H1 (cell line): ENCODE measurements at regions not wholly inside any gene's neighbourhood (a gene's known extent, or its start where the extent isn't known, plus 50 kb on each side); places are given as distances from the start of the nearest gene placed in this dataset.

Experiments
- CTCF ChIA-PET: fragments of 300-600 bp; sonication (Branson Sonifier 250); formaldehyde crosslinking; loops from one replicate; lab custom pipeline; 2021; ENCODE audit not compliant: partially characterized antibody; lab: Charles Lee
- POLR2A ChIA-PET: fragments of 300-600 bp; sonication (Branson Sonifier 250); formaldehyde crosslinking; loops from one replicate; lab custom pipeline; 2021; ENCODE audit warnings: inconsistent platforms; ENCODE audit not compliant: partially characterized antibody; lab: Charles Lee
- DNase-seq, 2 experiments: peaks; one replicate each; pipeline versions ENCODE4 v3.0.0 to v3.0.0-alpha.2; 2010 to 2022; ENCODE audit warnings: low spot score in 2 of 2, low read depth in 1 of 2, mixed read lengths in 1 of 2
- FAIRE-seq: peaks from 2 replicates; lab custom pipeline; 2011; peaks lifted over from hg19 to GRCh38; lab: Jason Lieb, UNC
- H2AFZ ChIP-seq: 2 replicates; pipeline ENCODE4 v1.8.1; 2012; ENCODE audit warnings: low read length, inconsistent platforms
- H2AK5ac ChIP-seq: 2 replicates; pipeline ENCODE4 v1.6.1; 2013; ENCODE audit warnings: low read depth, low read length
- H2BK120ac ChIP-seq: replicated peaks from 2 replicates; pipeline ENCODE3; 2013; ENCODE audit warnings: low read depth, low read length, inconsistent platforms
- H2BK12ac ChIP-seq: 2 replicates; pipeline ENCODE4 v1.6.1; 2013; ENCODE audit warnings: low read depth, low read length
- H2BK15ac ChIP-seq: 2 replicates; pipeline ENCODE4 v1.6.1; 2013; ENCODE audit warnings: low read length
- H2BK20ac ChIP-seq: 2 replicates; pipeline ENCODE4 v1.6.1; 2013; ENCODE audit warnings: low read length
- H2BK5ac ChIP-seq: 2 replicates; pipeline ENCODE4 v1.6.1; 2013; ENCODE audit warnings: low read depth, low read length
- H3K14ac ChIP-seq: 2 replicates; pipeline ENCODE4 v1.6.1; 2013; ENCODE audit warnings: inconsistent platforms; ENCODE audit not compliant: insufficient read length
- H3K18ac ChIP-seq: 2 replicates; pipeline ENCODE4 v1.6.1; 2013; ENCODE audit warnings: low read length; ENCODE audit errors: extremely low read depth
- H3K23ac ChIP-seq: 2 replicates; pipeline ENCODE4 v1.6.1; 2013; ENCODE audit warnings: inconsistent platforms; ENCODE audit not compliant: insufficient read length
- H3K23me2 ChIP-seq: 2 replicates; pipeline ENCODE4 v1.6.1; 2013; ENCODE audit warnings: low read depth, low read length
- H3K27ac ChIP-seq: 2 replicates; pipeline ENCODE4 v1.6.1; 2011; ENCODE audit warnings: low read depth, low read length, inconsistent platforms
- H3K27me3 ChIP-seq, 4 experiments: replicated peaks in 1 of 4; 1 replicate in 1 of 4; 2 replicates in 3 of 4; pipeline versions ENCODE4 v1.6.1 to v1.8.1; 2011 to 2013; ENCODE audit warnings: low read length in 3 of 4, mild to moderate bottlenecking in 3 of 4, inconsistent platforms in 2 of 4, mixed read lengths in 2 of 4, moderate library complexity in 1 of 4; ENCODE audit not compliant: control insufficient read depth in 3 of 4, insufficient read depth in 3 of 4; ENCODE audit errors: extremely low read depth in 1 of 4
- H3K36me3 ChIP-seq, 4 experiments: 2 replicates each; pipeline versions ENCODE4 v1.6.1 to v1.8.1; 2011 to 2013; ENCODE audit warnings: mild to moderate bottlenecking in 4 of 4, low read length in 3 of 4, moderate library complexity in 2 of 4, control low read depth in 1 of 4, inconsistent platforms in 1 of 4; ENCODE audit not compliant: insufficient read depth in 4 of 4, control insufficient read depth in 2 of 4
- H3K4ac ChIP-seq: replicated peaks from 2 replicates; pipeline ENCODE3; 2013; ENCODE audit warnings: low read length, low read depth, mixed read lengths, inconsistent platforms; ENCODE audit not compliant: insufficient read length
- H3K4me1 ChIP-seq, 4 experiments: replicated peaks in 1 of 4; 1 replicate in 1 of 4; 2 replicates in 3 of 4; pipeline versions ENCODE4 v1.6.1 to v1.8.1; 2011 to 2013; ENCODE audit warnings: low read length in 3 of 4, inconsistent platforms in 2 of 4, mixed read lengths in 1 of 4; ENCODE audit not compliant: insufficient read depth in 4 of 4, control insufficient read depth in 3 of 4
- H3K4me2 ChIP-seq, 2 experiments: 2 replicates each; pipeline versions ENCODE4 v1.6.1 to v1.8.1; 2011 to 2013; ENCODE audit warnings: low read depth in 2 of 2, low read length in 2 of 2, control low read depth in 1 of 2, inconsistent platforms in 1 of 2, mild to moderate bottlenecking in 1 of 2; ENCODE audit not compliant: insufficient read depth in 1 of 2
- H3K4me3 ChIP-seq, 4 experiments: fragments of 200-600, 300-600 bp in 1 of 4; sonication (generic), shearing (Covaris generic), sonication (Bioruptor Twin) in 1 of 4; 2 replicates each; pipeline versions ENCODE4 v1.5.1 to v1.8.1; 2011 to 2016; ENCODE audit warnings: low read length in 4 of 4, low read depth in 3 of 4, control low read depth in 2 of 4, inconsistent platforms in 2 of 4, mild to moderate bottlenecking in 2 of 4, mixed read lengths in 1 of 4, moderate library complexity in 1 of 4; ENCODE audit not compliant: insufficient read depth in 2 of 4; ENCODE audit errors: extremely low read depth in 1 of 4
- H3K56ac ChIP-seq: replicated peaks from 2 replicates; pipeline ENCODE3; 2013; ENCODE audit warnings: low read depth, mild to moderate bottlenecking, mixed read lengths, low read length, inconsistent platforms; ENCODE audit not compliant: insufficient read length
- H3K79me1 ChIP-seq: 2 replicates; pipeline ENCODE4 v1.6.1; 2013; ENCODE audit warnings: low read depth, low read length, control low read depth
- H3K79me2 ChIP-seq, 2 experiments: 2 replicates each; pipeline versions ENCODE4 v1.6.1 to v1.8.1; 2012 to 2013; ENCODE audit warnings: low read length in 2 of 2, mild to moderate bottlenecking in 2 of 2, inconsistent platforms in 1 of 2; ENCODE audit not compliant: insufficient read depth in 2 of 2, control insufficient read depth in 1 of 2
- H3K9ac ChIP-seq, 4 experiments: replicated peaks in 1 of 4; 1 replicate in 1 of 4; 2 replicates in 3 of 4; pipeline versions ENCODE4 v1.6.1 to v1.8.1; 2011 to 2013; ENCODE audit warnings: low read depth in 3 of 4, low read length in 3 of 4, control low read depth in 2 of 4, mild to moderate bottlenecking in 2 of 4, moderate library complexity in 2 of 4, inconsistent platforms in 1 of 4; ENCODE audit errors: extremely low read depth in 1 of 4
- H3K9me3 ChIP-seq, 2 experiments: 2 replicates each; pipeline versions ENCODE4 v1.6.1 to v1.8.1; 2012 to 2013; ENCODE audit warnings: mild to moderate bottlenecking in 2 of 2, moderate library complexity in 2 of 2, control low read depth in 1 of 2, inconsistent platforms in 1 of 2, low read depth in 1 of 2, low read length in 1 of 2, mixed read lengths in 1 of 2; ENCODE audit not compliant: insufficient read depth in 2 of 2
- H4K20me1 ChIP-seq, 2 experiments: replicated peaks in 1 of 2; 2 replicates each; pipeline versions ENCODE3 to v1.8.1; 2011 to 2013; ENCODE audit warnings: inconsistent platforms in 2 of 2, low read length in 2 of 2, mild to moderate bottlenecking in 1 of 2; ENCODE audit not compliant: insufficient read depth in 2 of 2, control insufficient read depth in 1 of 2
- H4K5ac ChIP-seq: 2 replicates; pipeline ENCODE4 v1.6.1; 2013; ENCODE audit warnings: low read length, low read depth, mixed read lengths, inconsistent platforms; ENCODE audit not compliant: insufficient read length
- H4K8ac ChIP-seq: 2 replicates; pipeline ENCODE4 v1.8.0; 2013; ENCODE audit warnings: mild to moderate bottlenecking, moderate library complexity, low read length, inconsistent platforms; ENCODE audit not compliant: insufficient read depth; ENCODE audit errors: extremely low read depth
- H4K91ac ChIP-seq: replicated peaks from 2 replicates; pipeline ENCODE3; 2013; ENCODE audit warnings: low read length, mixed read lengths, inconsistent platforms; ENCODE audit not compliant: insufficient read length
- CEBPB ChIP-seq: IDR thresholded peaks from 2 replicates; pipeline ENCODE4 v1.6.1; 2012; ENCODE audit warnings: low read depth, low read length
- EP300 ChIP-seq, 2 experiments: IDR thresholded peaks; 1 replicate in 1 of 2; 2 replicates in 1 of 2; pipeline ENCODE4 v1.6.1; 2011 to 2012; ENCODE audit warnings: low read depth in 2 of 2, low read length in 2 of 2, mild to moderate bottlenecking in 2 of 2, borderline replicate concordance in 1 of 2, inconsistent platforms in 1 of 2, moderate library complexity in 1 of 2
- HDAC2 ChIP-seq, 2 experiments: fragments of 300-600 bp in 1 of 2; sonication (generic) in 1 of 2; IDR thresholded peaks; 2 replicates each; pipeline ENCODE4 v1.6.1; 2011 to 2012; ENCODE audit warnings: low read depth in 2 of 2, low read length in 2 of 2, mild to moderate bottlenecking in 2 of 2, moderate library complexity in 2 of 2, borderline replicate concordance in 1 of 2, inconsistent platforms in 1 of 2
- RBBP5 ChIP-seq: IDR thresholded peaks from 2 replicates; pipeline ENCODE4 v1.7.1; 2012; ENCODE audit warnings: low read depth, mild to moderate bottlenecking, inconsistent platforms, low read length, moderate library complexity, borderline replicate concordance
- WGBS, 2 experiments: shearing (Covaris generic) in 1 of 2; methylation state at CpG; one replicate each; pipeline versions ENCODE4 v1.1.6 to v1.1.7; 2013 to 2015; ENCODE audit warnings: low lambda C conversion rate in 2 of 2, mixed read lengths in 2 of 2, inconsistent platforms in 1 of 2, low coverage in 1 of 2, missing lambda C conversion rate in 1 of 2; ENCODE audit not compliant: insufficient replicate concordance in 2 of 2, insufficient coverage in 1 of 2, insufficient read length in 1 of 2; ENCODE audit errors: extremely low coverage in 1 of 2, missing lambda C conversion rate in 1 of 2; 5-methylcytosine and 5-hydroxymethylcytosine counted together
- TF ChIP-seq, protein P1 (sequence below): IDR thresholded peaks from 2 replicates; pipeline ENCODE4 v1.6.1; 2012; ENCODE audit warnings: low read length, inconsistent platforms
- TF ChIP-seq, protein P2 (sequence below): IDR thresholded peaks from 2 replicates; pipeline ENCODE4 v1.6.1; 2011; ENCODE audit warnings: low read length, improper control_type of control experiment

DNA sequence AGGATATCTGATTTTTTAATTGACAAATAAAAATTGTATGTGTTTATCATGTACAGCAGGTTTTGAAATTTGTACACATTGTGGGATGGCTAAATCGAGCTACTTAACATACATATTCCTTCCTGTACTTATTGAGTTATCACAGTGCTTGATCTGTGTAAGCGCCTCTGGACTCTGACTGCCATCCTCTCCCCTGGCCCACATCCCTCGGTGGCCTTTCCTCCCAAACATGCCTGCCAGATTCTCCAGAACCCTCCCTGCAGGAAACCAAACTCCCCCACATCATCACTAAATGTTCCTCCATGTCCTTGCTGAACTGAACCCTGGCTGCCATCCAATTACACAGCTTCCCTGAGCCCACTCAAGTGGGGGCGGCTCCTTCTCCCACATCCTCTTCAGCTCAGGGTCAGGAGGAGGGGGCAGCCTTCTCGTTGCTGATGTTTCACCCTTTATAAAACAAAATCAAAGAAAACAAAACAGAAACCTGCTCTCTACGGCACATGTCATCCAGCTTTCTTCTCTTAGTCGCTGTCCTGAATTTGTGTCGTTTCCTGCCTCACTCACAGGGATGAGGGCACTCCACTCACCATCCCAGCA lies 97.1 kb upstream of the SPATA13 start:
- Histone ChIP-seq H3K23me2 (no peaks in the 10 kb centered on the region), H2BK12ac (no peak overlapping the region), H4K5ac (no peak overlapping the region), H3K23ac (no peak overlapping the region), H2BK120ac (no peak overlapping the region), H2AK5ac (0 out of 2 replicates have a peak overlapping the region, but pooled peaks have one; percentile 16), H3K14ac (no peak overlapping the region), H3K9me3 (no peaks in the 10 kb centered on the region), H4K20me1 (no peaks in the 10 kb centered on the region), H3K27me3 (no peaks in the 10 kb centered on the region), H3K18ac (no peak overlapping the region), H3K4me3 (no peak overlapping the region), H3K9ac (no peak overlapping the region), H3K27ac (no peak overlapping the region), H3K79me2 (no peaks in the 10 kb centered on the region), H2BK15ac (no peak overlapping the region), H3K4me2 (no peak overlapping the region), H4K91ac (no peak overlapping the region), H3K4ac (no peak overlapping the region), H2BK5ac (0 out of 2 replicates have a peak overlapping the region, but pooled peaks have one; percentile 30), H4K8ac (no peak overlapping the region; the same call in 1 of the 2 replicates), H2BK20ac (no peak overlapping the region), H2AFZ (no peak overlapping the region), H3K36me3 (no peaks in the 10 kb centered on the region), H3K79me1 (no peaks in the 10 kb centered on the region), H3K56ac (no peak overlapping the region), H3K4me1 (peaks cover 7 to 11% (median 9%) of the 10 kb centered on the region in 4 experiments)
- TF ChIP-seq, protein P1, sequence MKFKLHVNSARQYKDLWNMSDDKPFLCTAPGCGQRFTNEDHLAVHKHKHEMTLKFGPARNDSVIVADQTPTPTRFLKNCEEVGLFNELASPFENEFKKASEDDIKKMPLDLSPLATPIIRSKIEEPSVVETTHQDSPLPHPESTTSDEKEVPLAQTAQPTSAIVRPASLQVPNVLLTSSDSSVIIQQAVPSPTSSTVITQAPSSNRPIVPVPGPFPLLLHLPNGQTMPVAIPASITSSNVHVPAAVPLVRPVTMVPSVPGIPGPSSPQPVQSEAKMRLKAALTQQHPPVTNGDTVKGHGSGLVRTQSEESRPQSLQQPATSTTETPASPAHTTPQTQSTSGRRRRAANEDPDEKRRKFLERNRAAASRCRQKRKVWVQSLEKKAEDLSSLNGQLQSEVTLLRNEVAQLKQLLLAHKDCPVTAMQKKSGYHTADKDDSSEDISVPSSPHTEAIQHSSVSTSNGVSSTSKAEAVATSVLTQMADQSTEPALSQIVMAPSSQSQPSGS, result no peak
- TF ChIP-seq CEBPB (no peak), EP300 (IDR thresholded peaks at IDR 0.05; ENCODE audit: borderline replicate concordance in 1 of 2, low read depth in 2 of 2, low read length in 2 of 2) (no peak), RBBP5 (no peak), HDAC2 (IDR thresholded peaks at IDR 0.05; ENCODE audit: borderline replicate concordance in 1 of 2, low read depth in 2 of 2, low read length in 2 of 2) (no peak)
- TF ChIP-seq, protein P2, sequence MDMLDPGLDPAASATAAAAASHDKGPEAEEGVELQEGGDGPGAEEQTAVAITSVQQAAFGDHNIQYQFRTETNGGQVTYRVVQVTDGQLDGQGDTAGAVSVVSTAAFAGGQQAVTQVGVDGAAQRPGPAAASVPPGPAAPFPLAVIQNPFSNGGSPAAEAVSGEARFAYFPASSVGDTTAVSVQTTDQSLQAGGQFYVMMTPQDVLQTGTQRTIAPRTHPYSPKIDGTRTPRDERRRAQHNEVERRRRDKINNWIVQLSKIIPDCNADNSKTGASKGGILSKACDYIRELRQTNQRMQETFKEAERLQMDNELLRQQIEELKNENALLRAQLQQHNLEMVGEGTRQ, result no peak
- ChIA-PET CTCF (interaction anchor here (0.6 to 2.4 kb wide), 3 partner anchors 11 to 166 kb away, joined by 3 to 15 read pairs (median 4); no protein-coding TSS in a partner anchor), POLR2A (no interaction called here)
- WGBS, 2 experiments, result 81% methylated on average over 8 of the region's 8 CpGs; no CpG with 5 or more reads in 1 of the 2 experiments
- no peak for FAIRE-seq
- no peak for DNase-seq
